ENCODE measurements at regions not wholly inside any gene's neighbourhood (a gene's known extent, or its start where the extent isn't known, plus 50 kb on each side); places are given as distances from the start of the nearest gene placed in this dataset.

- WGBS (ENCODE audit: insufficient coverage, low coverage, missing lambda C conversion rate) = 0% methylated on average over 3 of the region's 3 CpGs
- no peak overlapping the region for H3K4me3 ChIP-seq
- CTCF ChIA-PET (ENCODE audit: low intra/inter-chr PET ratio) = no interaction called here
- no peaks in the 10 kb centered on the region for H4K20me1 ChIP-seq (replicated peaks; ENCODE audit: control insufficient read depth, insufficient read depth, low read length)
- H3K27ac ChIP-seq (ENCODE audit: extremely low read depth, low read depth, low read length) = no peak overlapping the region
- FAIRE-seq = no peak
- H3K9ac ChIP-seq (ENCODE audit: insufficient read depth in 1 of 2, low read depth in 2 of 2, low read length in 2 of 2) = no peak overlapping the region
- intact Hi-C loops (cut with micrococcal nuclease) = no loop called here
- no peaks in the 10 kb centered on the region for H3K9me1 ChIP-seq (ENCODE audit: control insufficient read depth, insufficient read depth, low read length)
- in situ Hi-C loops (cut with MboI) = no loop called here
- no peak overlapping the region for H2AFZ ChIP-seq (ENCODE audit: low read depth, low read length)
- no peak for ATAC-seq
- no peak for DNase-seq (ENCODE audit: extremely low read depth in 1 of 4, low spot score in 3 of 4)
- POLR2A ChIA-PET = no interaction called here
- H3K36me3 ChIP-seq (ENCODE audit: control insufficient read depth, insufficient read depth, low read length) = no peaks in the 10 kb centered on the region
- no peaks in the 10 kb centered on the region; the same call in 1 of the 2 replicates for H3K9me3 ChIP-seq (replicated peaks; ENCODE audit: control insufficient read depth, insufficient read depth, low read depth, low read length)
- H3K4me1 ChIP-seq (replicated peaks in 1 of 2; ENCODE audit: control insufficient read depth in 2 of 2, insufficient read depth in 2 of 2, low read length in 2 of 2) = no peaks in the 10 kb centered on the region
- BruUV-seq (replicated peaks) = no TSS peak
- H3K79me2 ChIP-seq (ENCODE audit: control insufficient read depth, insufficient read depth, low read length) = no peaks in the 10 kb centered on the region
- no peak overlapping the region for H3K4me2 ChIP-seq (ENCODE audit: insufficient read depth, low read length)
- H3K27me3 ChIP-seq (ENCODE audit: control insufficient read depth in 2 of 2, insufficient read depth in 2 of 2, low read length in 2 of 2) = no peaks in the 10 kb centered on the region
- TF ChIP-seq, protein P1, sequence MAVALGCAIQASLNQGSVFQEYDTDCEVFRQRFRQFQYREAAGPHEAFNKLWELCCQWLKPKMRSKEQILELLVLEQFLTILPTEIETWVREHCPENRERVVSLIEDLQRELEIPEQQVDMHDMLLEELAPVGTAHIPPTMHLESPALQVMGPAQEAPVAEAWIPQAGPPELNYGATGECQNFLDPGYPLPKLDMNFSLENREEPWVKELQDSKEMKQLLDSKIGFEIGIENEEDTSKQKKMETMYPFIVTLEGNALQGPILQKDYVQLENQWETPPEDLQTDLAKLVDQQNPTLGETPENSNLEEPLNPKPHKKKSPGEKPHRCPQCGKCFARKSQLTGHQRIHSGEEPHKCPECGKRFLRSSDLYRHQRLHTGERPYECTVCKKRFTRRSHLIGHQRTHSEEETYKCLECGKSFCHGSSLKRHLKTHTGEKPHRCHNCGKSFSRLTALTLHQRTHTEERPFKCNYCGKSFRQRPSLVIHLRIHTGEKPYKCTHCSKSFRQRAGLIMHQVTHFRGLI (CRISPR knock-in tag; IDR thresholded peaks at IDR 0.05) = no peak
- TF ChIP-seq STAT5B (CRISPR knock-in tag; IDR thresholded peaks at IDR 0.05) (no peak), CREM (IDR thresholded peaks at IDR 0.05; ENCODE audit: low read depth) (no peak), NCOA4 (IDR thresholded peaks at IDR 0.05; ENCODE audit: partially characterized antibody) (no peak), PCBP1 (IDR thresholded peaks at IDR 0.05; ENCODE audit: low read depth, low read length, poor library complexity, severe bottlenecking) (no peak)
- TF ChIP-seq, protein P2, sequence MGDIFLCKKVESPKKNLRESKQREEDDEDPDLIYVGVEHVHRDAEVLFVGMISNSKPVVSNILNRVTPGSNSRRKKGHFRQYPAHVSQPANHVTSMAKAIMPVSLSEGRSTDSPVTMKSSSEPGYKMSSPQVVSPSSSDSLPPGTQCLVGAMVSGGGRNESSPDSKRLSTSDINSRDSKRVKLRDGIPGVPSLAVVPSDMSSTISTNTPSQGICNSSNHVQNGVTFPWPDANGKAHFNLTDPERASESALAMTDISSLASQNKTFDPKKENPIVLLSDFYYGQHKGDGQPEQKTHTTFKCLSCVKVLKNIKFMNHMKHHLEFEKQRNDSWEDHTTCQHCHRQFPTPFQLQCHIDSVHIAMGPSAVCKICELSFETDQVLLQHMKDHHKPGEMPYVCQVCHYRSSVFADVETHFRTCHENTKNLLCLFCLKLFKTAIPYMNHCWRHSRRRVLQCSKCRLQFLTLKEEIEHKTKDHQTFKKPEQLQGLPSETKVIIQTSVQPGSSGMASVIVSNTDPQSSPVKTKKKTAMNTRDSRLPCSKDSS (IDR thresholded peaks at IDR 0.05; ENCODE audit: low read depth, partially characterized antibody) = no peak
- TF ChIP-seq, protein P3, sequence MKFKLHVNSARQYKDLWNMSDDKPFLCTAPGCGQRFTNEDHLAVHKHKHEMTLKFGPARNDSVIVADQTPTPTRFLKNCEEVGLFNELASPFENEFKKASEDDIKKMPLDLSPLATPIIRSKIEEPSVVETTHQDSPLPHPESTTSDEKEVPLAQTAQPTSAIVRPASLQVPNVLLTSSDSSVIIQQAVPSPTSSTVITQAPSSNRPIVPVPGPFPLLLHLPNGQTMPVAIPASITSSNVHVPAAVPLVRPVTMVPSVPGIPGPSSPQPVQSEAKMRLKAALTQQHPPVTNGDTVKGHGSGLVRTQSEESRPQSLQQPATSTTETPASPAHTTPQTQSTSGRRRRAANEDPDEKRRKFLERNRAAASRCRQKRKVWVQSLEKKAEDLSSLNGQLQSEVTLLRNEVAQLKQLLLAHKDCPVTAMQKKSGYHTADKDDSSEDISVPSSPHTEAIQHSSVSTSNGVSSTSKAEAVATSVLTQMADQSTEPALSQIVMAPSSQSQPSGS (CRISPR knock-in tag; IDR thresholded peaks at IDR 0.05) = no peak
Measured at GRCh38 chr3:26474706-26475105, 147.9 kb upstream of the LRRC3B start.

Measured in K562 (cell line).